ENCODE measurements at regions not wholly inside any gene's neighbourhood (a gene's known extent, or its start where the extent isn't known, plus 50 kb on each side); places are given as distances from the start of the nearest gene placed in this dataset.

- H3K27ac ChIP-seq (ENCODE audit: insufficient read length, low read depth, low read length), result no peak overlapping the region
- Mint-ChIP-seq H3K27me3 (ENCODE audit: low read depth) (peaks cover 1% of the 10 kb centered on the region), H3K36me3 (ENCODE audit: insufficient read depth in 1 of 3, low read depth in 3 of 3) (no peaks in the 10 kb centered on the region), H3K9me3 (no peaks in the 10 kb centered on the region), H3K27ac (no peak overlapping the region), H3K4me1 (peaks cover 30 to 38% of the 10 kb centered on the region in 2 experiments), H3K4me3 (no peak overlapping the region)
- H3K27me3 ChIP-seq (ENCODE audit: insufficient read depth, low read length), result no peaks in the 10 kb centered on the region
- H2BK20ac ChIP-seq (ENCODE audit: low read depth, low read length, poor library complexity, severe bottlenecking), result no peak overlapping the region
- no peak overlapping the region for H3K9ac ChIP-seq (ENCODE audit: extremely low read depth, insufficient read length, low read length)
- no peak overlapping the region for H3K4me2 ChIP-seq (ENCODE audit: insufficient read depth, insufficient read length, low read length)
- no peak overlapping the region for H4K5ac ChIP-seq (ENCODE audit: insufficient read length, low read depth, low read length)
- H3K18ac ChIP-seq (ENCODE audit: insufficient read length, low read depth, low read length), result no peak overlapping the region
- H3K23me2 ChIP-seq (ENCODE audit: insufficient read length, low read depth, low read length, poor library complexity, severe bottlenecking), result no peaks in the 10 kb centered on the region
- H2BK120ac ChIP-seq (ENCODE audit: low read depth, low read length, poor library complexity, severe bottlenecking), result no peak overlapping the region
- no peak overlapping the region for H3K4ac ChIP-seq (ENCODE audit: low read depth, low read length)
- peaks cover 10% of the 10 kb centered on the region; the same call in 1 of the 2 replicates for H3K4me1 ChIP-seq (ENCODE audit: insufficient read depth, low read length)
- no peaks in the 10 kb centered on the region for H3K79me2 ChIP-seq (ENCODE audit: insufficient read depth, low read length)
- no peak overlapping the region for H3K56ac ChIP-seq (ENCODE audit: insufficient read length, low read depth, low read length)
- no peak overlapping the region for H2AK5ac ChIP-seq (ENCODE audit: insufficient read length, low read length)
- no peak overlapping the region for H3T11ph ChIP-seq (ENCODE audit: low read length)
- no peaks in the 10 kb centered on the region for H3K9me3 ChIP-seq (ENCODE audit: control insufficient read depth, low read depth, low read length)
- no peak overlapping the region for H3K14ac ChIP-seq (ENCODE audit: insufficient read depth, low read length)
- H2BK12ac ChIP-seq (ENCODE audit: insufficient read length, low read depth, low read length), result no peak overlapping the region
- H2AFZ ChIP-seq (ENCODE audit: low read length), result no peak overlapping the region
- no CpG with 5 or more reads among the region's 5 CpGs for WGBS (ENCODE audit: extremely low coverage, insufficient read length, low lambda C conversion rate)
- no peak for TF ChIP-seq CTCF (conservative IDR thresholded peaks at IDR 0.05)
- H4K20me1 ChIP-seq (ENCODE audit: control insufficient read depth, insufficient read depth, insufficient read length), result no peaks in the 10 kb centered on the region
- no peaks in the 10 kb centered on the region for H3K79me1 ChIP-seq (ENCODE audit: insufficient read depth, low read depth, low read length, poor library complexity, severe bottlenecking)
- DNase-seq, result no peak
- no peak overlapping the region for H3K23ac ChIP-seq (ENCODE audit: insufficient read length, low read depth, low read length)
- no peak overlapping the region for H4K8ac ChIP-seq (replicated peaks; ENCODE audit: insufficient read length, low read depth, low read length)
- H2BK5ac ChIP-seq (ENCODE audit: insufficient read length, low read length), result no peak overlapping the region
- no peak overlapping the region for H2BK15ac ChIP-seq (ENCODE audit: low read depth, low read length)
- no peak overlapping the region for H4K91ac ChIP-seq (ENCODE audit: insufficient read length, low read depth, low read length)
Observed at GRCh38 chr17:79203657-79204056, 129.0 kb downstream of the ENGASE start.

All from H9 (cell line).